ENCODE measurements at regions not wholly inside any gene's neighbourhood (a gene's known extent, or its start where the extent isn't known, plus 50 kb on each side); places are given as distances from the start of the nearest gene placed in this dataset.

DNA sequence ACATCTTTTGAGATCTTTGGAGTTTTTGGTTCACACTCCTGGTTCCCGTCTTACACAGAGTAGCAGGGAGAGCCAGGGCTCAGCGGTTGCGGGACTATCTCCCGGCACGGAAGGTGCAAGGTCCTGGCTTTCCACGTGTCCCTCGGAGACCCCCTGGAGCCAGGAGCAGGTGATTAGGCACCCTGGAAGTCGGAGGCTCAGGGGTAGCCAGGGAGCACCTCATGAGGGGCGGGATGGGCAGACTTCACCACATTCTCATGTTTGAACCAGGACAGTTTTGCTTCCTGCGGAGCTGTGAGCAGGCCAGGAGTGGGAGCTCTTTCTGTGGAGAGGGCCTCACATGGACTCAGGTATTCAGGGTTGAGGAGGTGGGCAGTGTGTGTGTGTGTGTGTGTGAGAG is 273.7 kb upstream of the IRX1 start:
- no peak for DNase-seq (ENCODE audit: low read depth)

DNA sequence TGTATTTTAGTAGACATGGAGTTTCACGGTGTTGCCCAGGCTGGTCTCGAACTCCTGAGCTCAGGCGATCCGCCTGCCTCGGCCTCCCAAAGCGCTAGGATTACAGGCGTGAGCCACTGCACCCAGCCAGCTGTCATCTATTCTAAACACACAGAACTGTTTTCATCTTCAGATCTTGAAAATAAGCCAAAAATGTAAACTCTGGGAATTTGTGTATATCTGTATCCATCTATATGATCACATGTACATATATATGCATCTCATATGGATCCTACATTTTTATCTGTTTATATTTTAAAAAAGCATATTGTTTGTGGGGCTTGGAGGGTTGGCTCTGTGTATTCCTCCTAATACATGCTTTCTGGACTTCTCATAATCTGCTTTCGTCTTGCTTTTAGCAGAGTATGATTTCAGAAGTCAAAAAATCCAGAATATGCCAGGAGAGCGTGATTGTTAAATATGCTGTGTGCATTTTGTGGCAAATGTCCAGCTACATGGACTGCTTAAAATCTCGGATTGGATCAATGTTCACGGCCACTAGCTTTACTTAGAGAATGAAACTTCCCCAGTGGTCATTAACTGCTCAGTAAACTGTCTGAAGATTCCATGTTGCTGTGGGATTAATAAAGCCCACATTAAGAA is 274.4 kb upstream of the IRX1 start:
- no peak for DNase-seq (ENCODE audit: low read depth)

DNA sequence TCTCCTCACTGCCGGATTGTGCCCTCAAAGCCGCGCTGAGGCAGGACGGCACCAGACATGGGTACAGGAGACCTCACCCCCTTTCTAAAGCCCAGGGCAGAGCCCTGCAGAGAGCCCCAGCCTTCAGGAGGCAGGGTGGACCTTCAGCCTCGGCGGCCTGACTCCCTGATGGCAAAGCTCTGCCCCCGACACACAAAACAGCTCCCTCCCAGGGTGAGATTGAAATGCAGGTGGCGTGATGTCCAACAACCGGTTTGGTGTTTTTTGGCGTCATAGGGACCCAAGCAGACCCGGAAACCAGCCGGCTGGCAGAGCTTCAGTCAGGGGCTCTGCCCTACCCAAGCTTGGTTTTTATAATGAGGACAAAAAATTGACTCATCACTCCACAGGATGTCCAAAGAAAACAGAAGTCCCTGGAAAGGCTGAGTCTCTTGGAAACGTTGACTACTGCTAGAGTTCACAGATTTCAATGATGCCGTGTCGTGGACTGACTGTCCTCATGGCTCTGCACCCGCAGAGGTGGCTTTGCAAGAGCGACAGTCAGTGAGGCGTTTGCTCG is 275.2 kb upstream of the IRX1 start:
- no peak for DNase-seq (ENCODE audit: low read depth)

DNA sequence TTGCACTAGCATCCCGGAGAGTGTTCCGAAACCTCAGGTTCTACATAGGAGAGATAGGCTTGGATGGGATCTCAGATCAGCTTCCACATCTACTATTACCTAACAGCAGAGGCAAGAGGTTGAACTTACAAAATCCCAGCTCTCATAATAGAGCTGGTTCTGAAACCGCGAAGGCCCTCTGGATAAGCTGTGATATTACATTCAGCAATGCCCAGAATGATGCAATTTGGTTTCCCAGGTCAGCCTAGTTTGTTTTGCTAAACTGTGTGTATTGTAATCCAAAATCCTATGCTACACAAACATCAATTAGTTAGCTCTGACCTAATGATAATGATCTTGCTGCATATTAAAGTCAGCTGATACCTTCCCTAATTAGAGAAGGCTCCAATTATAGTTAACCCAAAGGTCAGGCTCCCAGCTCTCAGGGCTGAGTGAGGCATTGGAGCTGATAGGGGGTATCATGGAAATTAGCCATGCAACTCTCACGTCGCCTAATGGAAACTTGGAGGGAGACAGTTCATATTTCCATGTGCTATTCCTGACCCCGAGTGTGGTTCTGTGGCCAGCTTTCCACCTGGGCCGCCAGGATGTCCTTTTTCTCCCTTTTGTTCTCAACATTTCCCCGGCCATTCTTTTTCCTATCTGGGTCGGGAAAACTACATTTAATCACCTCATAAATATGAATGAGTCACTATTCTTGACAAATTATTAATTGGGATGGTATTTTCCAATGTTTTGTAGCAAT is 278.4 kb upstream of the IRX1 start:
- no peak for DNase-seq (ENCODE audit: low read depth)

DNA sequence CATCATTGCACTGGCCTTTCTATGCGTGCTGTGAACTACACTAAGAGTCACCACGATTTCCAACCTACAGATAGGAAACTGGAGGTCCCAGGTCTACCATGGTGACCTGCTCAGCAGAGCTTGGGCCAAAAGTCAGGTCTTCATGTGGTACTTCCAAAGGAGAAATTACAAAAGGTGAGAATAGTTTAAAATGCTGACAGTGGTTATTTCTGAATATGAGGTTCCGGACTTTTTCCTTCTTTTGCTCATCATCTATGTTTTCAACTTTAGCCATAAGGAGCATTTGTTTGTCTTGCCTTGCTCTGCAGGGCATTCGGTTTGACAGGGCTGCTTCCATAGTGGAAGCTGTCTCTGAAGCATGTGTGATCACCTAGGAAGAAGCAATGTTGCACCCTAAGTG is 282.1 kb upstream of the IRX1 start:
- DNase-seq (ENCODE audit: low read depth) = no peak

DNA sequence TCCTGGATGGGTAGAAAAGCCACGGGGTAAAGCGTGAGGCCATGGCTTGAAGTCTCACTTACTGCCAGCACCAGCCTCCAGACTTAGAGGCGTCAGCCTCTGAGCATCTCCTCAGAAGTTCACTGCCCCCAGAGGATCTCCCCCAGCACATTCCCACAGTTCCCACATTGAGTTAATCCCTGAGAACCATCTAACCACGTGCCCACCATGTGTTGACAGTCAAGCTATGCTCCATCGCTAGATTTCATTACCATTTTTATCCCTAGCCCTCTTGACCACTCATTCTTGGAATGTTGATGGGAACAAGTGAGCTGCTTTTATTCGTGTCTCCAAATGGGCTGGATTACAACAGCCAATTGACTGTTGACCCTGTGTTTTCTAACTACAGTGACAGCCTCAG is 283.3 kb upstream of the IRX1 start:
- DNase-seq (ENCODE audit: low read depth) = no peak

DNA sequence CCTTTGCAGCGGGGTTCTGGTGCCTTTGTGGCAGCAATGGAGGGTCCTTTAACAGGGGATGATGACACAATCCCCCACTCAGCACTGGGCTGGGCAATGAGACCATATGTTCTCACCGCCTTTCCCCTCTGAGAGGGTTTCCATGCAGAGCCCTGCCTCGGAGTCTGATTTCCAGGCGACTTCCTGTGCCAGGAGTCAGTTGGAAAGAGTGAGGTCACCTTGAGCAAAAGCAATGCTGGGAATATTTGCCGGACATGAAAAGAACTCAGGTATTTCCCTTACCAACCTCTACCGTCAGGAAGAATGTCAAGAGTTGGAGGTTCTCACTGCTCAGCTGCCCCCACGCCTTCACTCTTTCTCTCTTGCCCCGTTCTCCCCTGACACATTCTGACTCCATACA is 284.2 kb upstream of the IRX1 start:
- no peak for DNase-seq (ENCODE audit: low read depth)

DNA sequence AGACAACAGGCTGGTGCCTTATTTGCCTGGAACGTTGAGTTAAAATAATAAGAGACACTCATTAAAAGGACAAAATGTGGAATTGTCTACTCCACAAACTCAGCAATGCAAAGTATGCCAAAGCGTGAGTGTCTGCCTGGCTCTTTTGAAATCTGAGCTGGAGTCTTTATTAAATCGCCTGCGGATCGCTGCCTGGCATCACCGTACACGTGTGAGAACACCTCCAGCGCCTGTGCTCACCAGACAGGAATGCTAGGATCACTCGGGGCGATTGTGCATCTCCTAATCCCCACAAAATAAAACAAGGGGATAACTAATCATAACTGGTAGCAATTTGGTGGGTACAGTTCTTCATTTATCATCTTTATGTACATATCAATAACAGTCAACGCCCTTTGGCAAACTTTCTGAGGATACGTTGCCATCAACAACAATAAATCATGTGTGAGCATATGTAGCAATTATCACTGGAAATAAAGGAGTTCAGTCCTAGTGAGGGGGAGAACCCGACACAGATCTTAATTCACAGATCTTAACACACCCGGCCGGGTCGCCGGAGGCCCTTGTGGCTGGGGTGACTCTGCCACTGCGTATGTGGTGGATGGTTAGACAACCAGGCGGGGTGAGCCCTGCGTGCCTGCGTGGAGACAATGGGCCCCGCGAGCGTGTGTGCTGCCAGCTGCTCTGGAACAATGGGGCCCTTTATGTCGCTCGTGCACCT is 284.9 kb upstream of the IRX1 start:
- no peak for DNase-seq (ENCODE audit: low read depth)

DNA sequence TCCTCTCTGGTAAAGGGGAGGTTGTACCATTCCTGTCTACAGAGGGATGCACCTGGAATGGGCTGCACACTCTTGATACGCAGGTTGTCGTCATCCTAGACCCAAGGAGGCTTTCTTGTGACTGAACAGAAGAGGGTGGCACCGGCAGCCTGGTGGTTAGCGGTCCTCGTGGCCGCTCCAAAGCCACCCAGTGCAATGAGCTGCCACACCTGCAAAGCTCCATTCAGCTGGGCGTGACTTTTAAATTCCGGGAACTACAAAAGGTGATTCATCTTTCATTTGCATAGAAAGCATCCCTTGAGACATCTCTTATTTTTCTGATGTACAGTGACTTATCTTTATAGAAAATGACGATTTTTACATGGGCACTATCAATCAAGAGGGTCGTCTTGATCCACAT is 286.1 kb upstream of the IRX1 start:
- no peak for DNase-seq (ENCODE audit: low read depth)

DNA sequence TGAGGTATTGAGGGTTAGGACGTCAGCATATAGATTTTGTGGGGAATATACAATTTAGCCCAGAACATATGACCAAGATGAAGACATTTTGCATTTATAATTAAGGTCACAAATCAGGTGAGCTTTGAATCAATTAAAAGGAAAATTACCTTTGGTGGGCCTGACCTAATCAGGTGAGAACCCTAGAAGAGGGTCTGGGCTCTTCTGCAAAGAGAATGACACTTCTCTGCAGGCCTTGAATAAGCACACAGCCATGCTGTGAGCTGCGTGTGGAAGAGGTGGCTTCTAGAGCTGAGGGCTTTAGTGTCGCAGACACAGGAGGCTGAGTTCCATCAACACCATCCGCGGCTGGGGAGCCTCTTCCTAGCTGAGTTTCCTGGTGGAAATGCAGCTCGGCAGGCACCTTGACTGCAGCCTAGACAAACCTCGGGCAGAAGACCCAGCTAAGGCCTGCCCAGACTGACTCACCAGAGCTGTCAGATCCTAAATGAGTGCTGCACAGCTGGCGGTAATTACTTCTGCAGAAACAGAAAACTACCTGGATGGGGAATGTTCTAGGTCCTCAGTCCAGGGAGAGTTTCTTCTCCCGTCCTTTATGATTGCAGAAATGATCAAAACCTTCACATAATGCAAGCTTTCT is 287.5 kb upstream of the IRX1 start:
- no peak for DNase-seq (ENCODE audit: low read depth)

DNA sequence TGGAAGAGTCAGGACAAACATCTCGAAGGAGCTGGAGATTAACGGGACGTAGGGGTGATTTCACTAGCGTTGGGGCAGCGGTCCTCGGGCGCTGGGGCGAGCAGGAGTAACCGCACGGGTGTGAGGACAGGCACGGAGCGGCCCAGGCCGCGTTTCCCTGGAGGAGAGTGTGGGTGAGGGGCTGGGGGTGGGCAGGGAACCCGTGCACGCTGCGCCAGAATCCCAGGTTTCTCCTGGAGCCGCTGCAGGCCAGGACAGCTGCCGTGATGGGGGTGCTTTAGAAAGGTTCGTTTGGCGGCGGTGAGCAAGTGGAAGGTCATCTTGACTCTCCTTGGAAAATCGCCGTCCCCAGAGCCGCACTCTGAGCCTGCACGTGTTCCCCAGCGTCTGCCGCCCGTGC is 290.2 kb upstream of the IRX1 start:
- no peak for DNase-seq (ENCODE audit: low read depth)

DNA sequence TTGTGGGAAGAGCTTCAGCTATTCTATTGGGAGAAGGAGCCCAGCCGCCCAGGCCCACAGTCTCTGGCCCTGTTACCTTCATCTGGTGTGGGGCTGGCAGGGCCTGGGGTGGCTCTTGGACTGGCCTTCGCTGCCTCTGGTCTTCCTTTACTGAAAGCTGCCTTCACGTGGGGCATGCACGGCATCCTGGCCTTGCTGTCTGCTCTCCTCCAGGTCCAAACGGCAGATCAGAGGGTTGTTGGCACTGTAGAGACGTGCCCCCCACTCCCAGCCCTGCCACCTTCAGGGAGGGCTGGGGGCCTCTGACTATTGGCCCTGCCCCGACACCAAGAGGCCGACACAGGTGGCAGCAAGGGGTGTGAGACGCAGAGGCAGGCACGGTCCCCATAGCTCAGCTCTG is 291.3 kb upstream of the IRX1 start:
- no peak for DNase-seq (ENCODE audit: low read depth)

DNA sequence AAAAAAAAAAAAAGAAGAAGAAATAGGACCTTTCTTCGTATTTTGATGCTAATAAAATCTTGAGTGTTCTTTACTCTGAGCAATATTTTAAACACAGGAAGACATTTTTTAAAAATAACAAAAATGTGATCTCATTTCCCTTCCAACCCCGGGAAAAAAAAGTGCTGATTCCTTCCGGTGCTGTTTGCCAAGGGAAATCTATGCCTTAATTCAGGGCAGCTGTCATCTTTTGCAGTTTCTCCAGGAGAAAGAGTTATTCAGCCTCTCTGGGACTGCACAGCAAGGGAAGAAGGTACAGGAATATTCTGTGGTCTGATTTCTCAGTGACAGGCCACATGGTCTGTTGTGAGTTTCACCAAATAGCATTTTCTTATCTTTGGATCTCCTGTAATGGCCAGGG is 291.9 kb upstream of the IRX1 start:
- DNase-seq (ENCODE audit: low read depth) = peak; percentile 22

DNA sequence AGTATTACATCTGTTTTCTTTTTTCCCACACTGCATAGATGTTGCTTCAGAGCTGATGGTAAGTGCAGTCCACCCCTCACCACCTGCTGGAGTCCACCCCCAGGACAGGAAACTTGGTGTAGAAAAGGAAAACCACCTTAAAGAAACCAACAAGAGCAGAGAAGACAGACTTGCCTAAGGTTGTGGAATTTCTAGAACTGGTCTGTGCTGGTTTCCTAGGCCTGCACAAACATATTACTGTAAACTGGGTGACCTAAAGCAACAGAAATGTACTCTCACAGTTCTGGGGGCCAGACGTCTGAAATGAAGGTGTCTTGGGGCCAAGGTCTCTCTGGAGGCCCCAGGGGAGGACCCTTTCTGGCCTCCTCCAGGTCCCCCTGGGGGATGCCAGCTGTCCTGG is 293.4 kb upstream of the IRX1 start:
- DNase-seq (ENCODE audit: low read depth) = no peak

DNA sequence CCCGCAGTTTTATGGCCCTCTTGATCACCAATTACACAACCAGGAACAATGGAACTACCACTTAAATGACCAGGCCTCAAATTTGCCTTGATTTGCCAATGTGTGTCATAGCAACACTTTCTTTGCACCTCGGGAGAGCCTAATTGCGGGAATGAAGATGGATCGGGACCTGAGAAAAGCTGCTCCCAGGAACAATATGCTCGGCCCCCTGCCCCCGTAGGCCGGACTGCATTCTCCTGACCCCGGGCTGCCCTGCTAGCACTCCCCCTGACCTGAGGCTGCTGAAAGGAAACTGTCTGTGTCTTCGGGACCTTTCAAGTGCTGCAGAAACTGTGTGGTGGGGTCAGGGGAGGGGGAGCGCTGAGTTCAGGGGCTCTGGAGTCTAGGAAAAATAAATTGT is 294.3 kb upstream of the IRX1 start:
- DNase-seq (ENCODE audit: low read depth) = no peak

DNA sequence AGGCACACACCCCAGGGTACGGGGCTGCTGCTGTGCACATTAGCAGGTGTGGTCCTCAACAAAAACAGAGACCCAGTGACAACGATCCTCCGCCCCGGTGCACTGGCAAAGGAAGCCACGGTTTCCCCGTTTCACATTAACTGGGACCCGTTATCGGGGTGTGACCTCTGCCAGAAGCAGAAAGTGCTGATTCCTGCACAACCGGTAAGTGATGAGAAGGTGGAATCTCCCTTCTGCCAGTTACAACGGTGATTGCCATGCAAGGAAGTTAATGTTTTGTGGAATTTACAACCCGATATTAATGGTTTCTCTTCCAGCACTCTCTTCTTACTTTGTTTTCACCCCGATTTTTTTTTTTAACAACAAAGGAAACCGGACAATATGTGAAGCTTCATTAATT is 294.9 kb upstream of the IRX1 start:
- no peak for DNase-seq (ENCODE audit: low read depth)

DNA sequence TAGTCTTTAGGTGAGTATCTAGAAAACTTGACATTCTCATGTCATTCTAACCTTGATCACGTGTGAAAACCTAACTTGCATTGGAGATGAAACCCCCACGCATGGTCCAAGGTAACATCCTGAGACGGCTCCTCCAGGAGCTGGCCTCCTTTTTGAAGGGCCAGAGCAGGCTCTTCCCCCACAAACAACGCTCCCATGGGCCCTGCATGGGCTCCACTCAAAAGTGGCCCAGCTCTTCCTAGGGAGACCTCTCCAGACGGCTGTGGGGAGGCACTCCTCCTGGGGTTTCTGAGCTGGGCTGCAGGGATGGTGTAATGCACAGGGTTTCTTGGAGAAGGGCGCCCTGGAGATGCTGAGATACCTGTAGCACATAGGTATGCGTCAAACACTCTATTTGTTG is 296.2 kb upstream of the IRX1 start:
- DNase-seq (ENCODE audit: low read depth) = no peak

DNA sequence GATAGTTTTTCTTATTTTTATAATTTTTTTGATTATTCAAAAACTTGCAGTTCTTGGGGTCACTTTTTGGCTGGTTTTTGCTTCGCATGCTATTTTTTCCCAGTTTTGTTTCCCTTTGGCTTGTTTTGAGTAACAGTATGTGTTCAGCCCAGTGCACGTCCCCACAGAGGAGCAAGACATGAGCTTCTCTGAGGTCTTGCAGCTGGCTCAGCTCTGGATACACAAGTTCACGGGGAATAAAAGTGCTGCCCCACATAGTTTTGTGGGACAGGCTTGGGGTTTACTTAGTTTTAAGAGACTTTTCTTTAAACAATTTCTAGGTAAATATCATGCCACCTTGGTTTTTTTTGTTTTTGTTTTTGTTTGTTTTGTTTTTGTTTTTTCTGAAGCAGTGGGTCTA is 297.8 kb upstream of the IRX1 start:
- DNase-seq (ENCODE audit: low read depth) = no peak

DNA sequence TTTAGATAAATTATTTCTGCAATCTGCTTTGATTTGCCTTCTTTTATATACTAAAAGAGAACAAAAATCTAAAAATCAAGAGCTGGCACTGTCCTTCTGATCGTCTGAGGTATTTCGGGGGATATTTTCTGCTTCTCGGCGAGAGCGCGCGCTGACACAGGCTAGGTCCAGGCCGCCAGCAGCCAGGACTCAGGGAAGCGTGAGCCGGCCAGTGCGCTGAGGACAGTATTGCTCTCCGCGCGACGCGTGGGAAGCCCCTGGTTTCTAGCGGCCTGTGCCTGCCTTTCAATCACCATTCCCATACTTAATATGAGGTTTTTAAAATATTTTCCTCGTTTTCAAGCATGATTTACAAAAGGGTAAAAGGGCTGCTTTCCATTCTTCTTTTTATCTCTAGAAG is 307.3 kb upstream of the IRX1 start:
- DNase-seq (ENCODE audit: low read depth) = no peak

DNA sequence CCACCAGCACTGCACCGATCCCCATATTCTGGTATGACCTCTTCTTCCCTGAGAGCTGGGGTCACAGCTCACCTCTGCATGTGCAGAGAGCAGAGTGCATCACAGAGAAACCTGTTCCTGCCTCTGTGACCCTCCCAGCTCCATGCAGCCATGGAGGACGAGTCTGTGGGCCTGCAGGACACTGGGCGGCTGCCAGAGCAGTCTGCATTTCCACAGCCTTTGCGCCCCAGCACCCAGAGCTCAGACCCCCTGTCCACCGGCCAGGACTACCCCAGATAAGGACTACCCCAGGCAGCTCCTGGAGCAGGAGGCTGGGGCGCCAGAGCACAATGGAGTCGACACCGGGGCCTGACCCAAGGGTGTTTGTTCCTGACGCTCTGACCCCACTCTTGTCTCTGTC is 308.1 kb upstream of the IRX1 start:
- DNase-seq (ENCODE audit: low read depth) = no peak

DNA sequence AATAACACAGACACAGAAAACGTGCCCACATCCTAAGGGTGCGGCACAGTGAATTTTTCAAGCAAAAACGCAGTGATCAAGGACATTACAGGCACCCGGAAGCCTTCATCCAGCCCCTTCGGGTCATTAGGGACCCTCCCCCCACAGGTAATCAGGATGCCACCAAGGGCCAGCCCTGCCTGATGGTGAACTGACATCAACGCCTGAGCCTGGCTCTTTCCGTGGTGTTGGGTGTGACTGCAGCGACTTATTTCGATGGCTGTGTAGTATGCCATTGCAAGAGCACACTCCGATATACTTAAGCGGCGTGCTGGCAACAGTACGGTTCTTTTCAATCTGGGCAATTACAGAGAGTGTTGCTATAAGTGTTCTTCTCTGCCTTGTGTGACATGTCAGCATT is 310.0 kb upstream of the IRX1 start:
- DNase-seq (ENCODE audit: low read depth) = no peak

DNA sequence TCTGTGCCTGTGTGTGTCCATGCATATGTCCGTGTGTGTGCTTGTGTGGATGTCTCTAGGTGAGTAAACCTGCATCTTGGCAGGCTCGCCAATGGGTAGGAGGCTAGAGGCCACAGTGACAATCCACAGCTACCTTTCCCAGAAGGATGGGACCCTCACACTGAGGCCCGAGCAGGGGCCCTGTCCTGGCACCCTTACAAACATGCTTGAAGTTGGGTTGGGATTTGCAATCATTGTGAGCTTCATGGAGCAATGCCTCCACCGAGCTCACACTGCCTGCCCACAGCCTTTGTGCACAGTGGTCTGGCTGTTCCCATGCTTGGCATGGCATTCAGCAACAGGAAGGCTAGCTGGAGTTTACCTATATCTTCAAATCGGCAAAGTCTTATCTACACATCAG is 311.1 kb upstream of the IRX1 start:
- no peak for DNase-seq (ENCODE audit: low read depth)

Data from forelimb muscle (tissue), 1 donor.